NCI-H146 treated with DMSO at 0.1 percent for 48 hours (cell line): ENCODE measurements at regions not wholly inside any gene's neighbourhood (a gene's known extent, or its start where the extent isn't known, plus 50 kb on each side); places are given as distances from the start of the nearest gene placed in this dataset.

ENCODE experiments used
- DNase-seq: peaks from one replicate; lab custom pipeline; 2025; ENCODE audit not compliant: unreplicated experiment; lab: John Stamatoyannopoulos, UW

GRCh38 chr18:27838225-27838624 is 338.7 kb downstream of the CDH2 start:
- no peak for DNase-seq

GRCh38 chr18:27826101-27826500 is 350.8 kb downstream of the CDH2 start:
- DNase-seq: no peak

GRCh38 chr18:27825689-27826088 is 351.2 kb downstream of the CDH2 start:
- no peak for DNase-seq

- peak; percentile 19 for DNase-seq
These were observed 351.9 kb downstream of the CDH2 start for GRCh38 chr18:27824841-27825681.

GRCh38 chr18:27824275-27824674 is 352.7 kb downstream of the CDH2 start:
- no peak for DNase-seq

GRCh38 chr18:27823053-27823452 is 353.9 kb downstream of the CDH2 start:
- DNase-seq: peak; percentile 53

GRCh38 chr18:27808683-27809082 is 368.2 kb downstream of the CDH2 start:
- no peak for DNase-seq

- DNase-seq: no peak
These were observed 373.0 kb downstream of the CDH2 start for GRCh38 chr18:27803957-27804356.

GRCh38 chr18:27797484-27797883 is 379.4 kb downstream of the CDH2 start:
- no peak for DNase-seq

- no peak for DNase-seq
These were observed 382.6 kb downstream of the CDH2 start for GRCh38 chr18:27794181-27794926.

- peak; percentile 34 for DNase-seq
These were observed 383.7 kb downstream of the CDH2 start for GRCh38 chr18:27793013-27793785.

- DNase-seq: no peak
These were observed 387.5 kb downstream of the CDH2 start for GRCh38 chr18:27789406-27789805.

- no peak for DNase-seq
These were observed 389.4 kb downstream of the CDH2 start for GRCh38 chr18:27787547-27787946.

- peak; percentile 89 for DNase-seq
These were observed 391.0 kb downstream of the CDH2 start for GRCh38 chr18:27785815-27786471.

- no peak for DNase-seq
These were observed 396.7 kb downstream of the CDH2 start for GRCh38 chr18:27780061-27780745.

- no peak for DNase-seq
These were observed 398.0 kb downstream of the CDH2 start for GRCh38 chr18:27778925-27779324.

GRCh38 chr18:27778441-27778840 is 398.5 kb downstream of the CDH2 start:
- peak; percentile 35 for DNase-seq

GRCh38 chr18:27772081-27772480 is 404.8 kb downstream of the CDH2 start:
- no peak for DNase-seq

GRCh38 chr18:27771571-27771970 is 405.4 kb downstream of the CDH2 start:
- no peak for DNase-seq

- DNase-seq: no peak
These were observed 407.8 kb downstream of the CDH2 start for GRCh38 chr18:27769152-27769551.
